ENCODE measurements at regions not wholly inside any gene's neighbourhood (a gene's known extent, or its start where the extent isn't known, plus 50 kb on each side); places are given as distances from the start of the nearest gene placed in this dataset.
"Not testable (repeated sequence)": the region's sequence is repeated elsewhere in the genome, so short reads cannot be mapped to it uniquely, and the experiment has no call there.

GRCh38 chr5:117332341-117332740 lies 757.7 kb upstream of the SEMA6A start:
- H3K4me3 ChIP-seq, result no peak overlapping the region
- H3K9me3 ChIP-seq, result no peaks in the 10 kb centered on the region
- TF ChIP-seq POLR2A (IDR thresholded peaks at IDR 0.05), result no peak
- H3K36me3 ChIP-seq, result no peaks in the 10 kb centered on the region
- H3K4me1 ChIP-seq, result no peaks in the 10 kb centered on the region
- H3K27ac ChIP-seq, result no peak overlapping the region
- no peaks in the 10 kb centered on the region for H3K27me3 ChIP-seq
- no peak for DNase-seq

DNA sequence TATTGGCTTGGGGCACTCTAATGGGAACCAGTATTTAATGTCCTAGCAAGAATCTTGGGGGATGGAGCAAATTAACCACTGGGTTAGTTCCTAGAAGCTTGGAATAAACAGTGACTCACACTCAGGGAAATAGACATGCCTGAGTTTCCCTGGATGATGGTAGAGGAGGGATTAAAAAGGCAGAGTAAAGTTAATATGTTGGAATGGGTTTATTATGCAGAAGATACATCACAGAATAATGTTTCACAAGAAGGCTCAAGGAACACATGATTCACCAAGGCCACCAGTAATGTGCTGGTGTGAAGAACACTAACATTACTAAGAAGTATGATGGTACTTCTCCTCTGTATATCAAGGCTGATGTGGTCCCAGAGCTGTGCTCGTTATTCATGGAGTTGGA lies 752.9 kb upstream of the SEMA6A start:
- no peaks in the 10 kb centered on the region for H3K4me1 ChIP-seq
- DNase-seq, result no peak
- no peak for TF ChIP-seq POLR2A (IDR thresholded peaks at IDR 0.05)
- TF ChIP-seq, protein P1, sequence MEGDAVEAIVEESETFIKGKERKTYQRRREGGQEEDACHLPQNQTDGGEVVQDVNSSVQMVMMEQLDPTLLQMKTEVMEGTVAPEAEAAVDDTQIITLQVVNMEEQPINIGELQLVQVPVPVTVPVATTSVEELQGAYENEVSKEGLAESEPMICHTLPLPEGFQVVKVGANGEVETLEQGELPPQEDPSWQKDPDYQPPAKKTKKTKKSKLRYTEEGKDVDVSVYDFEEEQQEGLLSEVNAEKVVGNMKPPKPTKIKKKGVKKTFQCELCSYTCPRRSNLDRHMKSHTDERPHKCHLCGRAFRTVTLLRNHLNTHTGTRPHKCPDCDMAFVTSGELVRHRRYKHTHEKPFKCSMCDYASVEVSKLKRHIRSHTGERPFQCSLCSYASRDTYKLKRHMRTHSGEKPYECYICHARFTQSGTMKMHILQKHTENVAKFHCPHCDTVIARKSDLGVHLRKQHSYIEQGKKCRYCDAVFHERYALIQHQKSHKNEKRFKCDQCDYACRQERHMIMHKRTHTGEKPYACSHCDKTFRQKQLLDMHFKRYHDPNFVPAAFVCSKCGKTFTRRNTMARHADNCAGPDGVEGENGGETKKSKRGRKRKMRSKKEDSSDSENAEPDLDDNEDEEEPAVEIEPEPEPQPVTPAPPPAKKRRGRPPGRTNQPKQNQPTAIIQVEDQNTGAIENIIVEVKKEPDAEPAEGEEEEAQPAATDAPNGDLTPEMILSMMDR (IDR thresholded peaks at IDR 0.05), result no peak
- H3K4me3 ChIP-seq, result no peak overlapping the region
- no peaks in the 10 kb centered on the region for H3K9me3 ChIP-seq
- H3K27me3 ChIP-seq, result no peaks in the 10 kb centered on the region
- no peak overlapping the region for H3K27ac ChIP-seq
- H3K36me3 ChIP-seq, result no peaks in the 10 kb centered on the region

DNA sequence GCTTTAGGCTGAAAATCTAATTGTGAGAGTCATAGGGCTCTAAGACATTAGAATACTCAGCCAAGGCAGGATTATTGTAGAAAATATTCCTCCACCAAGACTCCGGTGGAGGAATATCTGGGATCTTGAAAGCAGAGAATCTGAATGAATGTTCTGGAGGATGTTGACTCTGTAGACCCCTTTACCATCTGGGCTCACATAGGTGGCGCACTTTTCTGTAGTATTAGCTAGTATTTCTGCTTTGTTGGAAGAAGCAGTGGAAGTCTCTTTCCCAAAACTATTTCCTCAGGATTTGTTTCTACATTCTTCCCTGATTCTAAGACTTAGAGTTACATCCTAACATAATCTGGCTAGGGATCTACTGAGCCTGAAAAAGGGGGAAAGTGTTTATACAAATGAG lies 752.4 kb upstream of the SEMA6A start:
- Histone ChIP-seq H3K9me3 (no peaks in the 10 kb centered on the region), H3K36me3 (no peaks in the 10 kb centered on the region), H3K4me1 (no peaks in the 10 kb centered on the region), H3K27me3 (no peaks in the 10 kb centered on the region), H3K27ac (no peak overlapping the region), H3K4me3 (no peak overlapping the region)
- TF ChIP-seq, protein P1 (IDR thresholded peaks at IDR 0.05), result no peak
- TF ChIP-seq POLR2A (IDR thresholded peaks at IDR 0.05), result no peak
- no peak for DNase-seq

DNA sequence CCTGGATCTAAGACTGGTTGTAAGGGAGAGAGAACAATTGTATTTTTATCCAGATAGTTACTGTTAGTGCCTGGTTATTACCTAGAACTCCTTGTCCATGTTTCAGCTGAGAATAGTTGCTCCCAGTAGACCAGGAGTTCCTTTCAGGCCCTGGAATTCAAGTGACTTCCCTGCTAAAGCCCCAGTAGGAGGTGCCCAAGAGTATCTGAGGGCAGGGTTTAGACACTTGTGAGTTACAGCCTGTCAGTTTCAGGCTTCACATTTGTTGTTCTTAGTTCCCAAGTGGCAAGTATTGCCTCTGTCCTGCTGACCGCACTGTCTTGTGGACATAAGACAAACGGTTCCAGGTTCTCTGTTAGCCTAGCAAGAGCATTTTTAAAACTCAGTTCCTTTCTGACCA lies 743.9 kb upstream of the SEMA6A start:
- no peaks in the 10 kb centered on the region for H3K36me3 ChIP-seq
- H3K4me1 ChIP-seq, result no peaks in the 10 kb centered on the region
- no peaks in the 10 kb centered on the region for H3K27me3 ChIP-seq
- no peaks in the 10 kb centered on the region for H3K9me3 ChIP-seq
- no peak overlapping the region for H3K4me3 ChIP-seq
- H3K27ac ChIP-seq, result no peak overlapping the region
- TF ChIP-seq, protein P1 (IDR thresholded peaks at IDR 0.05), result no peak
- no peak for TF ChIP-seq POLR2A (IDR thresholded peaks at IDR 0.05)
- no peak for DNase-seq

GRCh38 chr5:117315170-117315569 lies 740.5 kb upstream of the SEMA6A start:
- no peak overlapping the region for H3K4me3 ChIP-seq
- no peak for DNase-seq
- no peaks in the 10 kb centered on the region for H3K4me1 ChIP-seq

GRCh38 chr5:117304512-117305107 lies 730.0 kb upstream of the SEMA6A start:
- H3K36me3 ChIP-seq, H3K4me1 ChIP-seq, H3K27me3 ChIP-seq, H3K27ac ChIP-seq, H3K4me3 ChIP-seq, H3K9me3 ChIP-seq, DNase-seq: not testable (repeated sequence)

More at GRCh38 chr5:117315170-117315569, 740.5 kb upstream of the SEMA6A start:
- no peaks in the 10 kb centered on the region for H3K27me3 ChIP-seq
- no peaks in the 10 kb centered on the region for H3K9me3 ChIP-seq
- no peak overlapping the region for H3K27ac ChIP-seq
- TF ChIP-seq, protein P1 (IDR thresholded peaks at IDR 0.05), result no peak
- no peak for TF ChIP-seq POLR2A (IDR thresholded peaks at IDR 0.05)
- no peaks in the 10 kb centered on the region for H3K36me3 ChIP-seq

- H3K27ac ChIP-seq, result no peak overlapping the region
- H3K4me3 ChIP-seq, result no peak overlapping the region
- H3K27me3 ChIP-seq, result no peaks in the 10 kb centered on the region
- no peaks in the 10 kb centered on the region for H3K4me1 ChIP-seq
- TF ChIP-seq, protein P1 (IDR thresholded peaks at IDR 0.05), result no peak
- no peak for TF ChIP-seq POLR2A (IDR thresholded peaks at IDR 0.05)
- no peaks in the 10 kb centered on the region for H3K36me3 ChIP-seq
- DNase-seq, result no peak
- no peaks in the 10 kb centered on the region for H3K9me3 ChIP-seq
These were observed 728.3 kb upstream of the SEMA6A start for GRCh38 chr5:117302949-117303348.

Data from Peyer's patch (tissue), 4 donors.